ENCODE measurements at regions not wholly inside any gene's neighbourhood (a gene's known extent, or its start where the extent isn't known, plus 50 kb on each side); places are given as distances from the start of the nearest gene placed in this dataset.

DNA sequence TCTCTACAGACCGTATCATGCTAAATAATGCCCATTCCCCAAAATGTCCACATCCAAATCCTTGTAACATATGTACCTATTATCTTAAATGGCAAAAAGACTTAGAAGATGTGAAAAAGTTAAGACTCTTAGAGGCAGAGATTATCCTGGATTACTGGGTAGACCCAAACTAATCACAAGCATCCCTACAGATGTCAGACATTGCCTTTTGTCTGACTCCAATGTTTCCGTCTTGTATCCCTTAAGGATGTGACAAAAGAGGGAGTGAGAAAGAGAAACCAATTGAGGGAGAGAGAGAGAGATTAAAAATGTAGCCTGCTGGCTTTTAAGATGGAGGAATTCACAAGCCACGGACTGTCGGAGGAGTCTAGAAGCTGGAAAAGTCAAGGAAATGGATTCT, 401.9 kb upstream of the FSTL5 start:
- CTCF ChIA-PET = no interaction called here
- H3K4me1 Mint-ChIP-seq = no peaks in the 10 kb centered on the region
- intact Hi-C loops (cut with DNase I, micrococcal nuclease) = no loop called here
- ATAC-seq (no peak), DNase-seq (no peak)
- no peaks in the 10 kb centered on the region for H3K27me3 Mint-ChIP-seq
- H3K36me3 Mint-ChIP-seq (ENCODE audit: low read depth) = no peaks in the 10 kb centered on the region
- H3K4me3 Mint-ChIP-seq = no peak overlapping the region
- H3K9me3 Mint-ChIP-seq (ENCODE audit: low read depth) = no peaks in the 10 kb centered on the region
- POLR2A ChIA-PET = no interaction called here
- no peak overlapping the region for H3K27ac Mint-ChIP-seq

DNA sequence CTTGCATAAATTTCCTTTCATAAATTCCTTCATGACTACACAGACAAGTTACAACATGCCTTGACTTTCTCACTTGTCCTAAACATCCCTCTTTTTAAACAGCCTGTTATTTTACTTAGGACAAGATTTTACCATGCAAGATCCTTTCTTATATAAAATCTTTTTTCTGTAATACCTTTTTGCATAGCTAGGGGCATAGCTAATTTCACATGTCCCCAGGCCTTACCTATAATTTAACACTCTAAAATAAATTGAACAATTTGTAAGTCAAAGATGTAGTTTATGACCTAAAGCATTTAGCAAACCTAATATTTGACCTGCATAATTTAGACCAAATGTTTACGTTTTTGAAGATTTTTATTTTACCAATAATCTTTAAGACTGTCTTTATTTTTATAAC, 396.3 kb upstream of the FSTL5 start:
- H3K36me3 Mint-ChIP-seq (ENCODE audit: low read depth) = no peaks in the 10 kb centered on the region
- no peak for ATAC-seq
- no peak for DNase-seq
- H3K4me1 Mint-ChIP-seq = no peaks in the 10 kb centered on the region
- ChIA-PET POLR2A (no interaction called here), CTCF (no interaction called here)
- H3K27me3 Mint-ChIP-seq = no peaks in the 10 kb centered on the region
- H3K27ac Mint-ChIP-seq = no peak overlapping the region
- H3K4me3 Mint-ChIP-seq = no peak overlapping the region
- intact Hi-C loops (cut with DNase I, micrococcal nuclease) = no loop called here
- no peaks in the 10 kb centered on the region for H3K9me3 Mint-ChIP-seq (ENCODE audit: low read depth)

DNA sequence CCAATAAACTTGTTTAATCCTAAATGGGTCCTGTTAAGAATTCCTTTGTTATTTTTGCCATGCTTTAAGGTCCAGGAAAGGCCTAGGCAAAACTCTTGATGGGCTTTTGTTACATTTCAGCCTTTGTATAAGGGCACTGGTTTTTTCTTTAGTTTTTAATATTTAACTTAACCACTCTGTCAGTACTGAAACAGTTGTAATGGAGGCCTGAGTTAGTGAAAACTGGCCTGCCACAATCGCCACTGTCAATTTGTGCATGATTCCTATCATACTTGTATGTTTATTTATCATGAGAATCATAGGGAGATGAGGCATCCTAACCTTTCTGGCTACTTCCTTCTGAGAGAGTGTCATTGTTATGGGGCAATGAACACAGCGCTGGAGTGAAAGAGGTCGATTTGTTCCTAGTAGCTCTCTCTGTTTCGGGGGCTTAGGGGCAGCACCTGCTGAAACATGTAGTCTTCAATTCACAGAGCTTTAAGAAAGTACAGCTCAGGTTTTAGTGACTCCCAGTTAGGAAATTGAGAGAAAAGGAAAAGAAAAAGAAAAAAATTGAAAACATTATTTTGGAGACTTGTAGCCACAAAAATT, 393.8 kb upstream of the FSTL5 start:
- Mint-ChIP-seq H3K9me3 (ENCODE audit: low read depth) (peaks cover 3% of the 10 kb centered on the region), H3K4me1 (no peaks in the 10 kb centered on the region), H3K36me3 (ENCODE audit: low read depth) (no peaks in the 10 kb centered on the region), H3K27ac (no peak overlapping the region), H3K4me3 (no peak overlapping the region), H3K27me3 (no peaks in the 10 kb centered on the region)
- intact Hi-C loops (cut with DNase I, micrococcal nuclease) = no loop called here
- DNase-seq (no peak), ATAC-seq (no peak)
- CTCF ChIA-PET = no interaction called here
- POLR2A ChIA-PET = no interaction called here

GRCh38 chr4:162535121-162535520, 371.3 kb upstream of the FSTL5 start:
- peaks cover 3% of the 10 kb centered on the region for H3K9me3 Mint-ChIP-seq (ENCODE audit: low read depth)
- no peaks in the 10 kb centered on the region for H3K36me3 Mint-ChIP-seq (ENCODE audit: low read depth)
- H3K27ac Mint-ChIP-seq = no peak overlapping the region
- ChIA-PET CTCF (no interaction called here), POLR2A (no interaction called here)
- intact Hi-C loops (cut with DNase I, micrococcal nuclease) = no loop called here
- H3K4me1 Mint-ChIP-seq = no peaks in the 10 kb centered on the region
- ATAC-seq (no peak), DNase-seq (no peak)
- H3K4me3 Mint-ChIP-seq = no peak overlapping the region
- no peaks in the 10 kb centered on the region for H3K27me3 Mint-ChIP-seq

DNA sequence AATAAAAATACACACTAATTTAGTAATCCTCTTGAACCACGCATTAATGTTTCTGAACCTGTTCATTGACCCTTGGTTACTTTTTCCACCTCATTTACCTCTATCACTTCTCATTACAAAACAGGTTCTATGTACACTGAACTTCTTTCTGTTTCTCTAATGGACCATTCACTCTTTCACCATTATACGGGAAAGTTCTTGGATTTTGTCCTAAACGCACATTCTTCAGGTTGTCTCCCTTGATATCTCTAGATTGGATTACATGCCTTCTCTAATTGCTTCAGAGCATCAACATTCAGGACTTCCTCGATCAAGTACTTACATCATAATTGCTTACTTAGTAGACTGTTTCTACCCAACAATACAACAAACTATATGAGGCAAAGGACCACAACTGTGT, 359.4 kb upstream of the FSTL5 start:
- DNase-seq (no peak), ATAC-seq (no peak)
- CTCF ChIA-PET = no interaction called here
- Mint-ChIP-seq H3K27me3 (peaks cover 6% of the 10 kb centered on the region), H3K27ac (no peak overlapping the region), H3K4me3 (no peak overlapping the region), H3K36me3 (ENCODE audit: low read depth) (no peaks in the 10 kb centered on the region), H3K4me1 (no peaks in the 10 kb centered on the region), H3K9me3 (ENCODE audit: low read depth) (peaks cover 6% of the 10 kb centered on the region)
- POLR2A ChIA-PET = no interaction called here
- intact Hi-C loops (cut with DNase I, micrococcal nuclease) = no loop called here

DNA sequence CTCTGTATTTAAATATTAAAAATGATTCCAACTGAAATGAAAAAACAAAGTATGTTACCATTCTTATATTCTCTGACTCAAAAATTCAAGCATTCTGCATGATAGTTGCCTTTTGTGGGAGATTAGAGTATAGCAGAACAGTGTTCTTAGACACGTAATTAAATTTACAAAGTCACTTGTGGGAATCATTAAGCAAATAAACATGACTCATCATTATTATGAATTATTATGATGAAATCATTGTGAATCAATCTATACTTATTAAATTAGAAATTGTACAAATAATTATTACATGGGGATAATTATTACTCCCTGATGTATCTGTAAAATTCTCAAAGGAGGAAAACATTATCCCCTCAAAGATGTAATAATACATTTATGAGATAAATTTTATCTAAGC, 358.9 kb upstream of the FSTL5 start:
- intact Hi-C loops (cut with DNase I, micrococcal nuclease) = no loop called here
- ATAC-seq (no peak), DNase-seq (no peak)
- H3K27me3 Mint-ChIP-seq = peaks cover 6% of the 10 kb centered on the region
- ChIA-PET CTCF (no interaction called here), POLR2A (no interaction called here)
- no peak overlapping the region for H3K27ac Mint-ChIP-seq
- no peaks in the 10 kb centered on the region for H3K36me3 Mint-ChIP-seq (ENCODE audit: low read depth)
- no peaks in the 10 kb centered on the region for H3K4me1 Mint-ChIP-seq
- no peak overlapping the region for H3K4me3 Mint-ChIP-seq
- peaks cover 6% of the 10 kb centered on the region for H3K9me3 Mint-ChIP-seq (ENCODE audit: low read depth)

GRCh38 chr4:162510937-162511336, 347.1 kb upstream of the FSTL5 start:
- ATAC-seq (no peak), DNase-seq (no peak)
- H3K36me3 Mint-ChIP-seq (ENCODE audit: low read depth) = no peaks in the 10 kb centered on the region
- H3K9me3 Mint-ChIP-seq (ENCODE audit: low read depth) = no peaks in the 10 kb centered on the region
- intact Hi-C loops (cut with DNase I, micrococcal nuclease) = no loop called here
- no peak overlapping the region for H3K4me3 Mint-ChIP-seq
- ChIA-PET CTCF (no interaction called here), POLR2A (no interaction called here)
- H3K27ac Mint-ChIP-seq = no peak overlapping the region
- no peaks in the 10 kb centered on the region for H3K4me1 Mint-ChIP-seq
- no peaks in the 10 kb centered on the region for H3K27me3 Mint-ChIP-seq

DNA sequence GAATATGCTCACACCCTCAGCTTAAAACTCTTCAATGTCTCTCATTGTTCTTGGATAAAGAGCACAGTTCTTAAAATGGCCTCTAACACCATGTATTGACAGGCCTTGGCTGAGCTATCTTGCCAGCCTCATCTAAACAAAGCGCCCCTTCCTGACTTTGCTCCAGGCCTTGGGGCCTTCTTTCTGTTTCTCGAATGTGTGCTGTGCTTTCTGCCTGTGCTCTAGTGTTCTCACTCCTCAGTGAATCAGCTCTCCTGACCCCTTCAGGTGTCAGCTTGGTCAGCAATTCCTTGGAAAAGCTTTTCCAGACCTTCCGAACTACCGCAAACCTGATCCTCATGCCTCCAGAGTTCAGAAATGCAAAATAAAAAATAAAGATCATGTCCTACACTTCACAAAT, 346.3 kb upstream of the FSTL5 start:
- Mint-ChIP-seq H3K9me3 (ENCODE audit: low read depth) (no peaks in the 10 kb centered on the region), H3K27me3 (no peaks in the 10 kb centered on the region), H3K4me3 (no peak overlapping the region), H3K36me3 (ENCODE audit: low read depth) (no peaks in the 10 kb centered on the region), H3K4me1 (no peaks in the 10 kb centered on the region), H3K27ac (no peak overlapping the region)
- no peak for DNase-seq
- ATAC-seq = no peak
- ChIA-PET POLR2A (no interaction called here), CTCF (interaction anchor here (0.8 kb wide), 1 partner anchor 656 kb away, joined by 3 read pairs; no protein-coding TSS in a partner anchor)
- intact Hi-C loops (cut with DNase I, micrococcal nuclease) = no loop called here

GRCh38 chr4:162509333-162509732, 345.5 kb upstream of the FSTL5 start:
- Mint-ChIP-seq H3K36me3 (ENCODE audit: low read depth) (no peaks in the 10 kb centered on the region), H3K27me3 (no peaks in the 10 kb centered on the region), H3K4me3 (no peak overlapping the region), H3K27ac (no peak overlapping the region), H3K9me3 (ENCODE audit: low read depth) (no peaks in the 10 kb centered on the region), H3K4me1 (no peaks in the 10 kb centered on the region)
- CTCF ChIA-PET = interaction anchor here (0.8 kb wide), 1 partner anchor 657 kb away, joined by 3 read pairs; no protein-coding TSS in a partner anchor
- no peak for DNase-seq
- ATAC-seq = no peak
- intact Hi-C loops (cut with DNase I, micrococcal nuclease) = no loop called here
- POLR2A ChIA-PET = no interaction called here

- Mint-ChIP-seq H3K27ac (no peak overlapping the region), H3K36me3 (ENCODE audit: low read depth) (no peaks in the 10 kb centered on the region), H3K4me1 (no peaks in the 10 kb centered on the region), H3K9me3 (ENCODE audit: low read depth) (no peaks in the 10 kb centered on the region), H3K4me3 (no peak overlapping the region), H3K27me3 (peaks cover 4% of the 10 kb centered on the region)
- ATAC-seq (no peak), DNase-seq (no peak)
- intact Hi-C loops (cut with DNase I, micrococcal nuclease) = no loop called here
- ChIA-PET POLR2A (no interaction called here), CTCF (no interaction called here)
Measured at GRCh38 chr4:162506253-162506652, 342.5 kb upstream of the FSTL5 start.

- no peak overlapping the region for H3K4me3 Mint-ChIP-seq
- peaks cover 5% of the 10 kb centered on the region for H3K27me3 Mint-ChIP-seq
- H3K27ac Mint-ChIP-seq = no peak overlapping the region
- H3K9me3 Mint-ChIP-seq (ENCODE audit: low read depth) = no peaks in the 10 kb centered on the region
- no peaks in the 10 kb centered on the region for H3K4me1 Mint-ChIP-seq
- H3K36me3 Mint-ChIP-seq (ENCODE audit: low read depth) = no peaks in the 10 kb centered on the region
- intact Hi-C loops (cut with DNase I, micrococcal nuclease) = no loop called here
- DNase-seq (no peak), ATAC-seq (no peak)
- ChIA-PET POLR2A (no interaction called here), CTCF (no interaction called here)
Measured at GRCh38 chr4:162503868-162504267, 340.1 kb upstream of the FSTL5 start.

DNA sequence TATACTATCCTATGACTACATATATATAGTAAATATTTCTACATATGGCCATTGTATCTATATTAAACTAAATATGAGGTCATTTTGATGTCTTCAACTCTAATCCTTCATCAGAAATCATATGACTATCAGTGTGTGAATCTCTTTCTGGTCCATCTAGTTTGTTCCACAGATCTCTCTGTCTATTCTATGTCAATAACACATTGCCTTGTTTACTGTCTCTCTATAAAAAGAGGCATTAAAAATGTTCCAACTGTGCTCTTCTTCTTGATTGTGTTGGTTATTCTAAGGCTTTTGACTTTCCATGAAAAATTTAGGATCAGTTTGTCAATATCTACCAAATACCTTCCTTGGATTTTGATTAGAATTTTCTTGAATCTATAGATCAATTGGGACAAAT, 338.3 kb upstream of the FSTL5 start:
- Mint-ChIP-seq H3K4me3 (no peak overlapping the region), H3K36me3 (ENCODE audit: low read depth) (no peaks in the 10 kb centered on the region), H3K27me3 (peaks cover 5% of the 10 kb centered on the region), H3K9me3 (ENCODE audit: low read depth) (no peaks in the 10 kb centered on the region), H3K27ac (no peak overlapping the region), H3K4me1 (no peaks in the 10 kb centered on the region)
- intact Hi-C loops (cut with DNase I, micrococcal nuclease) = no loop called here
- ATAC-seq (no peak), DNase-seq (no peak)
- ChIA-PET CTCF (no interaction called here), POLR2A (no interaction called here)

DNA sequence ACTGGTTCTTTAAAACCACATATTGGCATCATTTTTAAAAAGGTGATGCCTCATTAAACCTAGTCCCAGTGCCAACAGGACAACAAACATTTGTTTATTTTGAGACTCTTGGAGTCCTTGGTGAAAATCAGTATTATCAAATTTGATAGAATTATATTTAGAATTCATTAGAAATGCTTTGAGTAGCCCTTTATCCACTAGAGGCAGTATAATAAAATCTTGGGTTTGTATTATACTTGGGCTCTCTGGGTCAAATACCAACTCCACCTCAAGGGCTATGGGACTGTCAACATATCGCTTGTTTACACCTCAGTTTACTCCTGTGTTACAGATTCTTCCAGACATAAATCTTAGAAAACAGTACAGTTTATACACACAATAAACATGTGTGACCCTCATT, 335.7 kb upstream of the FSTL5 start:
- Mint-ChIP-seq H3K4me3 (no peak overlapping the region), H3K27me3 (peaks cover 5% of the 10 kb centered on the region)

More for the DNA sequence above, 335.7 kb upstream of the FSTL5 start:
- Mint-ChIP-seq H3K9me3 (ENCODE audit: low read depth) (no peaks in the 10 kb centered on the region), H3K4me1 (no peaks in the 10 kb centered on the region), H3K27ac (no peak overlapping the region), H3K36me3 (ENCODE audit: low read depth) (no peaks in the 10 kb centered on the region)
- DNase-seq = no peak
- intact Hi-C loops (cut with DNase I, micrococcal nuclease) = loop anchor here (5.0 to 10.0 kb wide), 3 partner anchors 538 to 1185 kb away; no protein-coding TSS in a partner anchor
- ChIA-PET POLR2A (no interaction called here), CTCF (interaction anchor here (1.2 kb wide), 1 partner anchor 13 kb away, joined by 3 read pairs; no protein-coding TSS in a partner anchor)
- ATAC-seq = no peak
